NOMO-1 (cell line): ENCODE measurements at regions not wholly inside any gene's neighbourhood (a gene's known extent, or its start where the extent isn't known, plus 50 kb on each side); places are given as distances from the start of the nearest gene placed in this dataset.
"Not testable (repeated sequence)": the region's sequence is repeated elsewhere in the genome, so short reads cannot be mapped to it uniquely, and the experiment has no call there.

Experiments
- DNase-seq, 2 experiments: peaks; one replicate each; lab custom pipeline; 2025; ENCODE audit not compliant: unreplicated experiment in 2 of 2; lab: John Stamatoyannopoulos, UW

- not testable (repeated sequence) for DNase-seq
Observed at GRCh38 chr11:14573539-14574057, 53.4 kb upstream of the PSMA1 start.

GRCh38 chr11:14577292-14577691, 57.1 kb upstream of the PSMA1 start:
- no peak for DNase-seq

GRCh38 chr11:14577835-14578529, 57.8 kb upstream of the PSMA1 start:
- no peak for DNase-seq

GRCh38 chr11:14578541-14578956, 58.4 kb upstream of the PSMA1 start:
- DNase-seq = peak; percentile 72 to 94

- DNase-seq = no peak
Observed at GRCh38 chr11:14579646-14580045, 59.5 kb upstream of the PSMA1 start.

- DNase-seq = no peak
Observed at GRCh38 chr11:14582793-14583192, 60.8 kb upstream of the PDE3B start.

GRCh38 chr11:14583252-14584034, 60.2 kb upstream of the PDE3B start:
- DNase-seq = no peak

- no peak for DNase-seq
Observed at GRCh38 chr11:14584035-14584363, 59.6 kb upstream of the PDE3B start.

GRCh38 chr11:14584595-14584994, 59.0 kb upstream of the PDE3B start:
- no peak for DNase-seq

GRCh38 chr11:14585438-14585837, 58.2 kb upstream of the PDE3B start:
- DNase-seq = no peak

GRCh38 chr11:14587258-14587657, 56.3 kb upstream of the PDE3B start:
- peak in 1 of 2 experiments; percentile 1 for DNase-seq

- no peak for DNase-seq
Observed at GRCh38 chr11:14588681-14589080, 54.9 kb upstream of the PDE3B start.

- no peak for DNase-seq
Observed at GRCh38 chr11:14589421-14589820, 54.2 kb upstream of the PDE3B start.

- DNase-seq = not testable (repeated sequence)
Observed at GRCh38 chr11:14591046-14591445, 52.6 kb upstream of the PDE3B start.

GRCh38 chr11:14593671-14594070, 49.9 kb upstream of the PDE3B start:
- no peak for DNase-seq
